PC-3 (cell line): ENCODE measurements at regions not wholly inside any gene's neighbourhood (a gene's known extent, or its start where the extent isn't known, plus 50 kb on each side); places are given as distances from the start of the nearest gene placed in this dataset.

Experiments used
- ATAC-seq: fragments of 200-7000 bp; cut with Tn5 transposase; 2 replicates; pipeline ENCODE4 v1.9.1; 2020; ENCODE audit warnings: mild to moderate bottlenecking, moderate library complexity
- BruUV-seq: library from RNA; stranded (reverse); fragments of 400-500 nt; replicated peaks from 2 replicates; lab custom pipeline; 2021; lab: Mats Ljungman, UMichigan
- CTCF ChIA-PET: fragments of 300-600 bp; sonication (Branson Sonifier 250); formaldehyde crosslinking; loops from one replicate; lab custom pipeline; 2022; ENCODE audit warnings: antibody characterized with exemption; lab: Charles Lee
- POLR2A ChIA-PET: fragments of 300-600 bp; sonication (Branson Sonifier 250); formaldehyde crosslinking; loops from one replicate; lab custom pipeline; 2022; ENCODE audit warnings: antibody characterized with exemption; ENCODE audit not compliant: unreplicated experiment; lab: Charles Lee
- DNase-seq: peaks from one replicate; pipeline ENCODE4 v3.0.0-alpha.2; 2015
- H2AFZ ChIP-seq: fragments of 300-600 bp; sonication (generic); 2 replicates; pipeline ENCODE4 v1.6.0; 2016; ENCODE audit warnings: antibody characterized with exemption, low read length
- H3F3A ChIP-seq: fragments of 300-600 bp; sonication (generic); one replicate; pipeline ENCODE4 v1.6.0; 2017; ENCODE audit warnings: antibody characterized with exemption, low read length, control low read depth, mild to moderate bottlenecking; ENCODE audit not compliant: unreplicated experiment
- H3K27ac ChIP-seq: fragments of 300-600 bp; sonication (generic); 2 replicates; pipeline ENCODE4 v1.5.1; 2016; ENCODE audit warnings: mild to moderate bottlenecking, low read length
- H3K27me3 ChIP-seq: fragments of 300-600 bp; sonication (generic); 2 replicates; pipeline ENCODE4 v1.6.1; 2016; ENCODE audit warnings: low read length, mixed read lengths
- H3K36me3 ChIP-seq: fragments of 300-600 bp; sonication (generic); 2 replicates; pipeline ENCODE4 v1.6.1; 2016; ENCODE audit warnings: low read depth, mixed run types, low read length, mixed read lengths
- H3K4me1 ChIP-seq: fragments of 300-600 bp; sonication (generic); 2 replicates; pipeline ENCODE4 v1.5.1; 2016; ENCODE audit warnings: low read length; ENCODE audit not compliant: insufficient read depth
- H3K4me2 ChIP-seq: fragments of 300-600 bp; sonication (generic); 2 replicates; pipeline ENCODE4 v1.6.0; 2016; ENCODE audit warnings: low read length
- H3K4me3 ChIP-seq: fragments of 300-600 bp; sonication (generic); 2 replicates; pipeline ENCODE4 v1.5.1; 2016; ENCODE audit warnings: mild to moderate bottlenecking, low read length, mixed read lengths
- H3K79me2 ChIP-seq: fragments of 300-600 bp; sonication (generic); 2 replicates; pipeline ENCODE4 v1.6.1; 2017; ENCODE audit warnings: low read length, mixed read lengths
- H3K9ac ChIP-seq: fragments of 300-600 bp; sonication (generic); 2 replicates; pipeline ENCODE4 v1.6.0; 2016; ENCODE audit warnings: mild to moderate bottlenecking, low read length
- H3K9me2 ChIP-seq: fragments of 300-600 bp; sonication (generic); replicated peaks from 2 replicates; pipeline ENCODE4 v1.6.1; 2016; ENCODE audit warnings: mixed run types, low read length, mixed read lengths
- H3K9me3 ChIP-seq: fragments of 300-600 bp; sonication (generic); 2 replicates; pipeline ENCODE4 v1.6.1; 2016; ENCODE audit warnings: low read length, mixed read lengths
- H4K20me1 ChIP-seq: fragments of 300-600 bp; sonication (generic); 2 replicates; pipeline ENCODE4 v1.6.1; 2016; ENCODE audit warnings: low read length, mixed read lengths
- EZH2 ChIP-seq: fragments of 300-600 bp; sonication (generic); IDR thresholded peaks from one replicate; pipeline ENCODE4 v1.6.1; 2017; ENCODE audit warnings: antibody characterized with exemption, mild to moderate bottlenecking, low read length; ENCODE audit not compliant: unreplicated experiment
- EZH2phosphoT487 ChIP-seq: fragments of 300-600 bp; sonication (generic); IDR thresholded peaks from 2 replicates; pipeline ENCODE4 v1.6.1; 2018; ENCODE audit warnings: mild to moderate bottlenecking, antibody characterized with exemption, low read length, borderline replicate concordance
- intact Hi-C: fragments of 100-400 bp; cut with micrococcal nuclease; formaldehyde crosslinking; loops from 2 replicates; pipeline ENCODE4 v1.9.0; 2023
- TF ChIP-seq, protein P1 (sequence below): fragments of 300-600 bp; sonication (generic); conservative IDR thresholded peaks from 2 replicates; pipeline ENCODE4 v1.5.1; 2017; ENCODE audit warnings: antibody characterized with exemption, low read depth, mild to moderate bottlenecking, low read length

DNA sequence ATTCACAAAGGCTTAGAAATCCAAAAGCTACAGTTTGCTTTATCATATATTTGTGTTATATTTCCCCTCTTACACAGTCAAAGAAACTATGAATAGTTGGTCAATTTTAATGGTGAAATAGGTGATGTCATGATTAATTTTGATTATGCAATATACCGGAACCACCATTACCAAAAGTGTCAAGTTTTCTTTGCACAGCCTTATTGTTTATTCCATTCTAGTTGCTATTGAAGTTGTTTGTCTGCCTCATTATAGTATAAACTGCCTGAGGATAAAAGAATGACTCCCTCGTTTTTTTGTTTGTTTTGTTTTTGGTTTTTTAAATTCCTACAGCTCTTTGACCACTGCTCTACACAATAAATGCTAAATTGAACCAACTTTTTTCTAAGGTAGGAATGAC lies 690.6 kb upstream of the ZP4 start:
- ATAC-seq (peak; percentile 50), DNase-seq (peak; percentile 31)
- POLR2A ChIA-PET, result no interaction called here
- no peak overlapping the region for H3K4me3 ChIP-seq
- H3K36me3 ChIP-seq, result no peaks in the 10 kb centered on the region
- no TSS peak for BruUV-seq
- H3K27ac ChIP-seq, result no peak overlapping the region
- H3K9ac ChIP-seq, result no peak overlapping the region
- H3K27me3 ChIP-seq, result no peaks in the 10 kb centered on the region
- no peaks in the 10 kb centered on the region for H3K79me2 ChIP-seq
- no peaks in the 10 kb centered on the region for H3F3A ChIP-seq
- TF ChIP-seq EZH2phosphoT487 (no peak), EZH2 (no peak)
- TF ChIP-seq, protein P1, sequence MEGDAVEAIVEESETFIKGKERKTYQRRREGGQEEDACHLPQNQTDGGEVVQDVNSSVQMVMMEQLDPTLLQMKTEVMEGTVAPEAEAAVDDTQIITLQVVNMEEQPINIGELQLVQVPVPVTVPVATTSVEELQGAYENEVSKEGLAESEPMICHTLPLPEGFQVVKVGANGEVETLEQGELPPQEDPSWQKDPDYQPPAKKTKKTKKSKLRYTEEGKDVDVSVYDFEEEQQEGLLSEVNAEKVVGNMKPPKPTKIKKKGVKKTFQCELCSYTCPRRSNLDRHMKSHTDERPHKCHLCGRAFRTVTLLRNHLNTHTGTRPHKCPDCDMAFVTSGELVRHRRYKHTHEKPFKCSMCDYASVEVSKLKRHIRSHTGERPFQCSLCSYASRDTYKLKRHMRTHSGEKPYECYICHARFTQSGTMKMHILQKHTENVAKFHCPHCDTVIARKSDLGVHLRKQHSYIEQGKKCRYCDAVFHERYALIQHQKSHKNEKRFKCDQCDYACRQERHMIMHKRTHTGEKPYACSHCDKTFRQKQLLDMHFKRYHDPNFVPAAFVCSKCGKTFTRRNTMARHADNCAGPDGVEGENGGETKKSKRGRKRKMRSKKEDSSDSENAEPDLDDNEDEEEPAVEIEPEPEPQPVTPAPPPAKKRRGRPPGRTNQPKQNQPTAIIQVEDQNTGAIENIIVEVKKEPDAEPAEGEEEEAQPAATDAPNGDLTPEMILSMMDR, result no peak
- no peaks in the 10 kb centered on the region for H4K20me1 ChIP-seq
- H3K4me2 ChIP-seq, result no peak overlapping the region
- CTCF ChIA-PET, result no interaction called here
- H3K4me1 ChIP-seq, result no peaks in the 10 kb centered on the region
- no peaks in the 10 kb centered on the region for H3K9me3 ChIP-seq
- intact Hi-C loops, result no loop called here
- no peak overlapping the region for H2AFZ ChIP-seq
- no peaks in the 10 kb centered on the region for H3K9me2 ChIP-seq

DNA sequence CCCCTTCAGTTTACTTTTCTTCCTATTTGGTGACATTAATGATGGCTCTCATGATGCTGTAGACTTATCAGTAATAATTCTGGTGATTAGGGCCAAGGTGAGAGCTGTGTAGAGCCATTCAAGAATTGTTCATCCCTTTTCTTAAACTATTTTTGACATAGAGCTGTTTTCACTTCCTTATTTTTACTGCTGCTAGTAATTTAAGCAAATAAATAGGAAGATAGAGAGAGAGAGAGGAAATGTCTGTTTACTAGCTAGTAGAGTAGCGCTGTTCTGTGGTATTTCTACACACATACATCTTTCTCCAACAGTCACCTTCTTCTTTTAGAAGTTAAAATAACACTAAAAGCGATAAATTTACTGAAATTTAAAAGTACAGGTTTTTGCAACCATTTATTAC lies 678.0 kb upstream of the ZP4 start:
- H3K27me3 ChIP-seq, result no peaks in the 10 kb centered on the region
- TF ChIP-seq, protein P1, result no peak
- TF ChIP-seq EZH2phosphoT487 (no peak), EZH2 (no peak)
- no TSS peak for BruUV-seq
- H3K4me2 ChIP-seq, result no peak overlapping the region
- no peaks in the 10 kb centered on the region for H3K79me2 ChIP-seq
- no peaks in the 10 kb centered on the region for H3K4me1 ChIP-seq
- H3K9me2 ChIP-seq, result no peaks in the 10 kb centered on the region
- H3F3A ChIP-seq, result no peaks in the 10 kb centered on the region
- intact Hi-C loops, result no loop called here
- no peak overlapping the region for H3K27ac ChIP-seq
- POLR2A ChIA-PET, result no interaction called here
- H3K36me3 ChIP-seq, result no peaks in the 10 kb centered on the region
- H4K20me1 ChIP-seq, result no peaks in the 10 kb centered on the region
- H3K9ac ChIP-seq, result no peak overlapping the region
- ATAC-seq (no peak), DNase-seq (no peak)
- no peaks in the 10 kb centered on the region for H3K9me3 ChIP-seq
- H3K4me3 ChIP-seq, result no peak overlapping the region
- CTCF ChIA-PET, result no interaction called here
- H2AFZ ChIP-seq, result no peak overlapping the region

DNA sequence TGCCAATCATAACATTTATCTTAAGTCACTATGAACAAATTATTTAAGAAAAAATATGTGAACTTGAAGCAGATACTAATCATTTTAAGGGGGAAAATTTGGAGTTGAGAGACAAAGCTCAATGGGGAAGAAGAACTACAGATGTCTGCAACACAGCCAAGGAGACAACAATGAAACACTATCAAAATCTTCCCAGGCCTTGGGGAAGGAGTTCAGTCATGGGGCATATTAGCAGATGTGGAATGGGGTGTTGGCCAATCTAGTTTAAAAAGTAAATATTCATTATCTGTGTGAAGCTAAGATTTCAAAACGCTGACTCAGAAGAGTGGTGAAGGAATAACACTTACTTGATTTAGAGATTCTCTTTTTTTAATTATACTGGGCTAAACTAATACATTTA lies 671.6 kb upstream of the ZP4 start:
- ChIA-PET POLR2A (no interaction called here), CTCF (no interaction called here)
- ATAC-seq, result no peak
- no peaks in the 10 kb centered on the region for H3F3A ChIP-seq
- no peak for DNase-seq
- no peaks in the 10 kb centered on the region for H3K4me1 ChIP-seq
- no peaks in the 10 kb centered on the region for H3K79me2 ChIP-seq
- no peak overlapping the region for H3K4me3 ChIP-seq
- H3K4me2 ChIP-seq, result no peak overlapping the region
- no peaks in the 10 kb centered on the region for H3K9me2 ChIP-seq
- no peaks in the 10 kb centered on the region for H3K9me3 ChIP-seq
- H3K9ac ChIP-seq, result no peak overlapping the region
- no peak overlapping the region for H3K27ac ChIP-seq
- H3K27me3 ChIP-seq, result no peaks in the 10 kb centered on the region
- H3K36me3 ChIP-seq, result no peaks in the 10 kb centered on the region
- intact Hi-C loops, result no loop called here
- no peak overlapping the region for H2AFZ ChIP-seq
- TF ChIP-seq EZH2, result no peak
- TF ChIP-seq, protein P1, result no peak
- no peak for TF ChIP-seq EZH2phosphoT487
- BruUV-seq, result no TSS peak
- H4K20me1 ChIP-seq, result no peaks in the 10 kb centered on the region
